Neural crest cell (in vitro differentiated cells): ENCODE measurements at regions not wholly inside any gene's neighbourhood (a gene's known extent, or its start where the extent isn't known, plus 50 kb on each side); places are given as distances from the start of the nearest gene placed in this dataset.

Source experiments
- DNase-seq: peaks from one replicate; pipeline ENCODE4 v3.0.0; 2021; ENCODE audit warnings: low read depth, mixed read lengths, low spot score
- H3K27ac Mint-ChIP-seq: one replicate; pipeline ENCODE4 v1.8.0; 2021; ENCODE audit warnings: mild to moderate bottlenecking, mixed read lengths; ENCODE audit not compliant: unreplicated experiment
- H3K27me3 Mint-ChIP-seq: 2 replicates; pipeline ENCODE4 v1.8.0; 2021; ENCODE audit warnings: low read depth, mild to moderate bottlenecking, mixed read lengths
- H3K36me3 Mint-ChIP-seq: 2 replicates; pipeline ENCODE4 v1.8.0; 2021; ENCODE audit warnings: low read depth, mild to moderate bottlenecking, mixed read lengths
- H3K4me1 Mint-ChIP-seq: 2 replicates; pipeline ENCODE4 v1.8.0; 2021; ENCODE audit warnings: mixed read lengths
- H3K4me3 Mint-ChIP-seq: one replicate; pipeline ENCODE4 v1.8.0; 2021; ENCODE audit warnings: mild to moderate bottlenecking, mixed read lengths
- H3K9me3 Mint-ChIP-seq: 2 replicates; pipeline ENCODE4 v1.8.0; 2021; ENCODE audit warnings: mixed read lengths
- TF ChIP-seq, protein P1 (sequence below): fragments of 200-600 bp; sonication (generic); conservative IDR thresholded peaks from 2 replicates; pipeline ENCODE4 v1.5.0; 2021; ENCODE audit warnings: antibody characterized with exemption, mild to moderate bottlenecking

DNA sequence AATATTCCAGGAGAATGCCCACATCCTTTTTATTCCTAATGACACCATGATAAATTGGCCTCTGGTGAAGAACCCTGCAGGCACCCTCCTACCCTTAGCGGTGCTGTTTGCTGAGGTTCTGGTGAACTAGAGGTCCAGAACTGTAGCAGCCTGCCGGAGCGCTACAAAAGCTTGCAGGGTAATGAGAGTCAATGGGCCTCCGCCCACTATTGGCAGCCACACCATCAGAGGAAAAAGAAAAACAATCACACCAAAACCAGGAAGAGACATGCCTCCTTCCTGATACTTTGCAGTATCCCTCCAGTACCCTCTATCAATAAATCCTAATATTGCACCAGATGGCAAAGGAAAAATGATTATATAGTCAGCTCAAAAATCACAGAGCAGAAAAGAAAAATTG, 142.9 kb downstream of the SPTSSA start:
- no peaks in the 10 kb centered on the region for H3K36me3 Mint-ChIP-seq
- H3K27me3 Mint-ChIP-seq, result peaks cover 7% of the 10 kb centered on the region
- TF ChIP-seq, protein P1, sequence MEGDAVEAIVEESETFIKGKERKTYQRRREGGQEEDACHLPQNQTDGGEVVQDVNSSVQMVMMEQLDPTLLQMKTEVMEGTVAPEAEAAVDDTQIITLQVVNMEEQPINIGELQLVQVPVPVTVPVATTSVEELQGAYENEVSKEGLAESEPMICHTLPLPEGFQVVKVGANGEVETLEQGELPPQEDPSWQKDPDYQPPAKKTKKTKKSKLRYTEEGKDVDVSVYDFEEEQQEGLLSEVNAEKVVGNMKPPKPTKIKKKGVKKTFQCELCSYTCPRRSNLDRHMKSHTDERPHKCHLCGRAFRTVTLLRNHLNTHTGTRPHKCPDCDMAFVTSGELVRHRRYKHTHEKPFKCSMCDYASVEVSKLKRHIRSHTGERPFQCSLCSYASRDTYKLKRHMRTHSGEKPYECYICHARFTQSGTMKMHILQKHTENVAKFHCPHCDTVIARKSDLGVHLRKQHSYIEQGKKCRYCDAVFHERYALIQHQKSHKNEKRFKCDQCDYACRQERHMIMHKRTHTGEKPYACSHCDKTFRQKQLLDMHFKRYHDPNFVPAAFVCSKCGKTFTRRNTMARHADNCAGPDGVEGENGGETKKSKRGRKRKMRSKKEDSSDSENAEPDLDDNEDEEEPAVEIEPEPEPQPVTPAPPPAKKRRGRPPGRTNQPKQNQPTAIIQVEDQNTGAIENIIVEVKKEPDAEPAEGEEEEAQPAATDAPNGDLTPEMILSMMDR, result no peak
- peaks cover 2% of the 10 kb centered on the region for H3K9me3 Mint-ChIP-seq
- no peak overlapping the region for H3K27ac Mint-ChIP-seq
- no peak for DNase-seq
- peaks cover 5% of the 10 kb centered on the region for H3K4me1 Mint-ChIP-seq
- no peak overlapping the region for H3K4me3 Mint-ChIP-seq

DNA sequence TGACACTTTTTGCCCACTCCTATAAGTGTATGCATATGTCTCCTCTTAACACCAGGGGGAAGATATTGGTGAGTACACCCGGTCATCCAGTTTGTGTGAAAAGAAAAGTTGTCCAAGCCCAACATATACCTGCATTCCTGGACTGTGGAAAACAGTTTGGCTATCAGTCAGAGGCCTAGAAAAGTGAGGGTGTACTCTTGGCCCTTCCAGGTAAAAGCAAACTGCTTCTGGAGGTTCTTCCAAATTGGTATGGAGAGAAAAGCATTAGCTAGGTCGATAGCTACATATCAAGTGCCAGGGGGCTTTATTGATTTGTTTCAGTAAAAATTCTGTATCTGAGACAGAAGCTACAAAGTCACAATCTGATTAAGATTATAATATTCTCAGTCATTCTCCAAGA, 144.0 kb downstream of the SPTSSA start:
- TF ChIP-seq, protein P1, result no peak
- H3K27me3 Mint-ChIP-seq, result peaks cover 7% of the 10 kb centered on the region
- H3K9me3 Mint-ChIP-seq, result peaks cover 2% of the 10 kb centered on the region
- DNase-seq, result no peak
- peaks cover 3% of the 10 kb centered on the region for H3K4me1 Mint-ChIP-seq
- H3K27ac Mint-ChIP-seq, result no peak overlapping the region
- no peaks in the 10 kb centered on the region for H3K36me3 Mint-ChIP-seq
- no peak overlapping the region for H3K4me3 Mint-ChIP-seq

DNA sequence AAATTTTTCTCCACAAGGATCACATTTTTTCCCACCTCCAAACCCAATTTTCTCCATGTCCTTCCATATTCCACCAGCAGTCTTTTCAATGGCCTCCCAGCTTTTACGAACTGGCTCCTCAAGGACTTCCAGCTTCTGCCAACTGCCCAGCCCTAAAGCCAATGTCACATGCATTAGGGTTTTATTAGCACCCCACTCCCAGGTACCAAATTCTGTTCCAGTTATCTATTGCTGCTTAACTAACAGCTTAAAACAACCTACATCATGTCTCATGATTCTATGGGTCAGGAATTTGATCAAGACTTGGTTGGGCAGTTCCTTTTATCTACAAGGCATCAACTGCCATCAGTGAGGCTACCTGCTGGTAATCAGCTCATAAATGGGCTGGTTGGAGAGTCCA, 151.3 kb downstream of the SPTSSA start:
- Mint-ChIP-seq H3K4me1 (no peaks in the 10 kb centered on the region), H3K9me3 (no peaks in the 10 kb centered on the region), H3K36me3 (no peaks in the 10 kb centered on the region), H3K4me3 (no peak overlapping the region), H3K27ac (no peak overlapping the region), H3K27me3 (no peaks in the 10 kb centered on the region)
- DNase-seq, result no peak
- TF ChIP-seq, protein P1, result no peak

DNA sequence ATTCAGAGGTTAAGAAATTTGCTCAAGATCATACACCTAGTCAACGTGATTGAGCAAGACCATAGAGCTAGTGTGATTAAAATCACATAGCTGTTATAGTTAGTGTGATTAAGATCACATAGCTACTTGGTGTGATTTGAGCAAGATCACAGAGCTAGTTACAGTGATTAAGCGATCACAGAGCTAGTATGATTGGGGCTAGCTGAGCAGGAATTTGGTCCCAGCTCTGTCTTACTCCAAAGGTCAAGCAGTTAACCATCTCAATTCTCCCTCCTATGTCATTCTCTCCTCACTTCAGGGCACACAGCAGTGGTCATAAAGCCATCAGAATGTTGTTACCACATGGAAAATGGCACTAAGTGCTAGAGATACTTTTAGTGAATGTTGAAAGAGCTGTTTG, 158.2 kb downstream of the SPTSSA start:
- TF ChIP-seq, protein P1, result no peak
- Mint-ChIP-seq H3K4me3 (no peak overlapping the region), H3K27me3 (no peaks in the 10 kb centered on the region), H3K27ac (no peak overlapping the region), H3K9me3 (peaks cover 4% of the 10 kb centered on the region), H3K4me1 (peaks cover 14% of the 10 kb centered on the region), H3K36me3 (no peaks in the 10 kb centered on the region)
- no peak for DNase-seq

DNA sequence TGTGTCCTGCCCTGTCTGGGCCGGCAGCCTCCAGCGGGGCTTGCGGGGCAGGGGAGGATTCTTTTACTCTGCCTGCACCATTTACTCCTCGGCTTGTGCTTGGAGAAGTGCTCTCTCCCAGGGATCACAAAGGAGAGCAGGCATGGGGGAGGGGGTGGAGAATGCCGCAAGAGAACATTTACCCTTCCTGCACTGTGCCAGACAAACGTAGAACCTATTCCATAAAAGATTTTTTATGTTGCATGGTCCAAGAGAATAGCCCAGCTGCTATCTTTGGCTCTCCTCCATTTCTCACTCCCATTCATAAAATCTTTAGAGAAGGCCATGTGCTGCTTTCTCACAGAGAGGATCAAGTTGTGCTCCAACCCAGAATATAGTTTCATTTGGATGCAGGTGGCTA, 159.4 kb downstream of the SPTSSA start:
- Mint-ChIP-seq H3K27me3 (no peaks in the 10 kb centered on the region), H3K36me3 (no peaks in the 10 kb centered on the region), H3K27ac (no peak overlapping the region), H3K4me3 (no peak overlapping the region), H3K4me1 (peaks cover 14% of the 10 kb centered on the region), H3K9me3 (peaks cover 4% of the 10 kb centered on the region)
- TF ChIP-seq, protein P1, result no peak
- DNase-seq, result no peak
